A673 (cell line): ENCODE measurements at regions not wholly inside any gene's neighbourhood (a gene's known extent, or its start where the extent isn't known, plus 50 kb on each side); places are given as distances from the start of the nearest gene placed in this dataset.

Experiments used
- CTCF ChIP-seq: fragments of 300-800, 200-600 bp; sonication (generic); conservative IDR thresholded peaks from 2 replicates; pipeline ENCODE4 v1.5.1; 2017; ENCODE audit warnings: low read depth, mild to moderate bottlenecking, antibody characterized with exemption, low read length, moderate library complexity, mixed read lengths
- EZH2 ChIP-seq: fragments of 200-600 bp; sonication (generic); IDR thresholded peaks from 2 replicates; pipeline ENCODE4 v1.6.1; 2017; ENCODE audit warnings: borderline replicate concordance, low read depth, mild to moderate bottlenecking, mixed read lengths, antibody characterized with exemption, low read length; ENCODE audit not compliant: poor library complexity, severe bottlenecking

GRCh38 chr14:38578278-38578681 is 322.4 kb upstream of the CLEC14A start:
- no peak for TF ChIP-seq CTCF
- TF ChIP-seq EZH2: no peak
